ENCODE measurements at regions not wholly inside any gene's neighbourhood (a gene's known extent, or its start where the extent isn't known, plus 50 kb on each side); places are given as distances from the start of the nearest gene placed in this dataset.

- no peak for DNase-seq
Measured at GRCh38 chr6:105753207-105753606, 332.9 kb upstream of the PRDM1 start.

- no peak for DNase-seq
Measured at GRCh38 chr6:105750089-105750488, 336.0 kb upstream of the PRDM1 start.

- no peak for DNase-seq
Measured at GRCh38 chr6:105748737-105749161, 337.4 kb upstream of the PRDM1 start.

- DNase-seq = no peak
Measured at GRCh38 chr6:105747823-105748405, 338.2 kb upstream of the PRDM1 start.

- DNase-seq = no peak
Measured at GRCh38 chr6:105746509-105746908, 339.6 kb upstream of the PRDM1 start.

GRCh38 chr6:105746130-105746505 lies 340.0 kb upstream of the PRDM1 start:
- DNase-seq = no peak

- DNase-seq = no peak
Measured at GRCh38 chr6:105745464-105746129, 340.5 kb upstream of the PRDM1 start.

GRCh38 chr6:105744815-105745214 lies 341.3 kb upstream of the PRDM1 start:
- DNase-seq = no peak

- DNase-seq = no peak
Measured at GRCh38 chr6:105740946-105741645, 338.2 kb upstream of the PREP start.

- no peak for DNase-seq
Measured at GRCh38 chr6:105739764-105740163, 336.9 kb upstream of the PREP start.

GRCh38 chr6:105733556-105734162 lies 330.8 kb upstream of the PREP start:
- no peak for DNase-seq

GRCh38 chr6:105728995-105729394 lies 326.1 kb upstream of the PREP start:
- no peak for DNase-seq

- no peak for DNase-seq
Measured at GRCh38 chr6:105726902-105727655, 324.2 kb upstream of the PREP start.

- no peak for DNase-seq
Measured at GRCh38 chr6:105714846-105715245, 312.0 kb upstream of the PREP start.

- DNase-seq = no peak
Measured at GRCh38 chr6:105713474-105714118, 310.7 kb upstream of the PREP start.

- no peak for DNase-seq
Measured at GRCh38 chr6:105711216-105711615, 308.3 kb upstream of the PREP start.

GRCh38 chr6:105705608-105706007 lies 302.7 kb upstream of the PREP start:
- no peak for DNase-seq

- DNase-seq = no peak
Measured at GRCh38 chr6:105695461-105695860, 292.6 kb upstream of the PREP start.

GRCh38 chr6:105692613-105693215 lies 289.8 kb upstream of the PREP start:
- DNase-seq = no peak

GRCh38 chr6:105691971-105692370 lies 289.1 kb upstream of the PREP start:
- no peak for DNase-seq

GRCh38 chr6:105691081-105691480 lies 288.2 kb upstream of the PREP start:
- DNase-seq = no peak

GRCh38 chr6:105688573-105688972 lies 285.7 kb upstream of the PREP start:
- no peak for DNase-seq

All from right forelimb (tissue), 1 donor.